Daoy (cell line): ENCODE measurements at regions not wholly inside any gene's neighbourhood (a gene's known extent, or its start where the extent isn't known, plus 50 kb on each side); places are given as distances from the start of the nearest gene placed in this dataset.
A peak's percentile ranks its signal among the peaks of the same experiment; 100 is the strongest.

Source experiments
- DNase-seq: peaks from one replicate; pipeline ENCODE4 v3.0.0-alpha.2; 2015; ENCODE audit warnings: low read depth

GRCh38 chr3:70800951-70801350 is 488.5 kb upstream of the MDFIC2 start:
- DNase-seq = no peak

GRCh38 chr3:70789878-70790277 is 477.4 kb upstream of the MDFIC2 start:
- no peak for DNase-seq

- no peak for DNase-seq
Measured at GRCh38 chr3:70780790-70781189, 468.4 kb upstream of the MDFIC2 start.

- DNase-seq = no peak
Measured at GRCh38 chr3:70779296-70779695, 466.9 kb upstream of the MDFIC2 start.

- DNase-seq = no peak
Measured at GRCh38 chr3:70776081-70776480, 463.6 kb upstream of the MDFIC2 start.

- no peak for DNase-seq
Measured at GRCh38 chr3:70775257-70775656, 462.8 kb upstream of the MDFIC2 start.

- DNase-seq = no peak
Measured at GRCh38 chr3:70774641-70775040, 462.2 kb upstream of the MDFIC2 start.

- no peak for DNase-seq
Measured at GRCh38 chr3:70771426-70772147, 459.1 kb upstream of the MDFIC2 start.

GRCh38 chr3:70770650-70771049 is 458.2 kb upstream of the MDFIC2 start:
- DNase-seq = no peak

GRCh38 chr3:70766301-70766700 is 453.9 kb upstream of the MDFIC2 start:
- DNase-seq = no peak

GRCh38 chr3:70763894-70764293 is 451.5 kb upstream of the MDFIC2 start:
- DNase-seq = no peak

GRCh38 chr3:70757658-70758057 is 445.2 kb upstream of the MDFIC2 start:
- DNase-seq = no peak

GRCh38 chr3:70755526-70755925 is 443.1 kb upstream of the MDFIC2 start:
- DNase-seq = no peak

- no peak for DNase-seq
Measured at GRCh38 chr3:70754314-70754713, 441.9 kb upstream of the MDFIC2 start.

- DNase-seq = peak; percentile 2
Measured at GRCh38 chr3:70753572-70753971, 441.1 kb upstream of the MDFIC2 start.

- DNase-seq = no peak
Measured at GRCh38 chr3:70752051-70752450, 439.6 kb upstream of the MDFIC2 start.

GRCh38 chr3:70749122-70749521 is 436.7 kb upstream of the MDFIC2 start:
- DNase-seq = no peak

GRCh38 chr3:70748593-70748992 is 436.2 kb upstream of the MDFIC2 start:
- no peak for DNase-seq

- DNase-seq = no peak
Measured at GRCh38 chr3:70747847-70748246, 435.4 kb upstream of the MDFIC2 start.

- DNase-seq = no peak
Measured at GRCh38 chr3:70744536-70744935, 432.1 kb upstream of the MDFIC2 start.

GRCh38 chr3:70743754-70744153 is 431.3 kb upstream of the MDFIC2 start:
- DNase-seq = no peak

GRCh38 chr3:70742081-70742480 is 429.6 kb upstream of the MDFIC2 start:
- no peak for DNase-seq

GRCh38 chr3:70740872-70741271 is 428.4 kb upstream of the MDFIC2 start:
- no peak for DNase-seq

GRCh38 chr3:70740071-70740470 is 427.6 kb upstream of the MDFIC2 start:
- no peak for DNase-seq
